ENCODE measurements at regions not wholly inside any gene's neighbourhood (a gene's known extent, or its start where the extent isn't known, plus 50 kb on each side); places are given as distances from the start of the nearest gene placed in this dataset.
A peak's percentile ranks its signal among the peaks of the same experiment; 100 is the strongest.

DNA sequence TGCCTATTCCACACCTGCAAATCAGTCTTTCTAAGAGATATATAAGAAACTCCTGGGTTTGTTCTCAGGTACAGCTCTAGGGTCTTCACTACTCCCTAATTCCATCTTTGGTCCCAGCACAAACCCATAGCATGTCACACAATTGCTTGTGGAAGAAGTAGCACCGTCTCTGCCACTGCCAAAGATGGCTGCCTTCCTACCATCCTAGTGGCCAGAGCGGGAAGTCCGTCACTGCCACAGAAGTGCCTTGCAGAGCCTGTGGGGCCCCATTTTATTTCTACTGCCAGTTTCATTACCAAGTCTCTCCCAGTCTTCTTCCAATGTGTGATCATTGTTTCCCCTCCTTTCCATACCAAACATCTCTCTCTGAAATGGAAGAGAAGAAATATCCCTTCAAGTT is 107.6 kb downstream of the CD47 start:
- Histone ChIP-seq H3K27ac (no peak overlapping the region), H3K4me1 (peaks cover 25% of the 10 kb centered on the region), H3K27me3 (no peaks in the 10 kb centered on the region), H3K9me3 (no peaks in the 10 kb centered on the region), H3K36me3 (replicated peaks in 1 of 2; ENCODE audit: insufficient read depth in 1 of 2, low read depth in 2 of 2) (no peaks in the 10 kb centered on the region), H3K4me3 (no peak overlapping the region)
- ATAC-seq = no peak
- DNase-seq = no peak
- intact Hi-C loops (cut with DNase I) = no loop called here
- WGBS, 2 donors = 80 to 93% methylated on average over 3 of the region's 3 CpGs
- no peak for TF ChIP-seq POLR2A (IDR thresholded peaks at IDR 0.05)
- TF ChIP-seq, protein P1, sequence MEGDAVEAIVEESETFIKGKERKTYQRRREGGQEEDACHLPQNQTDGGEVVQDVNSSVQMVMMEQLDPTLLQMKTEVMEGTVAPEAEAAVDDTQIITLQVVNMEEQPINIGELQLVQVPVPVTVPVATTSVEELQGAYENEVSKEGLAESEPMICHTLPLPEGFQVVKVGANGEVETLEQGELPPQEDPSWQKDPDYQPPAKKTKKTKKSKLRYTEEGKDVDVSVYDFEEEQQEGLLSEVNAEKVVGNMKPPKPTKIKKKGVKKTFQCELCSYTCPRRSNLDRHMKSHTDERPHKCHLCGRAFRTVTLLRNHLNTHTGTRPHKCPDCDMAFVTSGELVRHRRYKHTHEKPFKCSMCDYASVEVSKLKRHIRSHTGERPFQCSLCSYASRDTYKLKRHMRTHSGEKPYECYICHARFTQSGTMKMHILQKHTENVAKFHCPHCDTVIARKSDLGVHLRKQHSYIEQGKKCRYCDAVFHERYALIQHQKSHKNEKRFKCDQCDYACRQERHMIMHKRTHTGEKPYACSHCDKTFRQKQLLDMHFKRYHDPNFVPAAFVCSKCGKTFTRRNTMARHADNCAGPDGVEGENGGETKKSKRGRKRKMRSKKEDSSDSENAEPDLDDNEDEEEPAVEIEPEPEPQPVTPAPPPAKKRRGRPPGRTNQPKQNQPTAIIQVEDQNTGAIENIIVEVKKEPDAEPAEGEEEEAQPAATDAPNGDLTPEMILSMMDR (IDR thresholded peaks at IDR 0.05) = no peak

DNA sequence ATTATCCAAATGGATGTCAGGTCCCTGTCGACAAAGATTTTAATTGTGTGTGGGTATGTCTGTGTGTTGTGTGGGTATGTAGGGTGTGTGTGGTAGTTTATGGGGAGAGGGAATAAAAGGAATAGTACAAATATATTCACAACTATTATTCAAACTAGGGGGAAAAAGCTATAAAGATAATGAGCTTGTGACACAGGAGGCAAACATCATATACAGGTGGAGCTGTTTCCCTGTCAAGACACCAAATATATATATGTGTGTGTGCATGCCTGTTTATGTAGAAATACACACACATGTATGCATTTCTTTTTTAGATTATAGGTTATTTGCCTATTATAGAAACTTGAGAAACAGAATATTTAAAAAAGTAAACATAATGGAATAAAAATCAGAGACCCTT is 108.7 kb downstream of the CD47 start:
- intact Hi-C loops (cut with DNase I) = no loop called here
- H3K4me1 ChIP-seq = peaks cover 16% of the 10 kb centered on the region
- no peaks in the 10 kb centered on the region for H3K9me3 ChIP-seq
- TF ChIP-seq, protein P1 (IDR thresholded peaks at IDR 0.05) = no peak
- TF ChIP-seq POLR2A (IDR thresholded peaks at IDR 0.05) = no peak
- no peaks in the 10 kb centered on the region for H3K36me3 ChIP-seq (replicated peaks in 1 of 2; ENCODE audit: insufficient read depth in 1 of 2, low read depth in 2 of 2)
- no peak overlapping the region for H3K4me3 ChIP-seq
- ATAC-seq (no peak), DNase-seq (no peak)
- WGBS, 2 donors = 35 to 63% methylated on average over 1 of the region's 1 CpG
- no peaks in the 10 kb centered on the region for H3K27me3 ChIP-seq
- H3K27ac ChIP-seq = peak overlapping the region in 3 of 4 donors; percentile 28 to 70 (median 57)

DNA sequence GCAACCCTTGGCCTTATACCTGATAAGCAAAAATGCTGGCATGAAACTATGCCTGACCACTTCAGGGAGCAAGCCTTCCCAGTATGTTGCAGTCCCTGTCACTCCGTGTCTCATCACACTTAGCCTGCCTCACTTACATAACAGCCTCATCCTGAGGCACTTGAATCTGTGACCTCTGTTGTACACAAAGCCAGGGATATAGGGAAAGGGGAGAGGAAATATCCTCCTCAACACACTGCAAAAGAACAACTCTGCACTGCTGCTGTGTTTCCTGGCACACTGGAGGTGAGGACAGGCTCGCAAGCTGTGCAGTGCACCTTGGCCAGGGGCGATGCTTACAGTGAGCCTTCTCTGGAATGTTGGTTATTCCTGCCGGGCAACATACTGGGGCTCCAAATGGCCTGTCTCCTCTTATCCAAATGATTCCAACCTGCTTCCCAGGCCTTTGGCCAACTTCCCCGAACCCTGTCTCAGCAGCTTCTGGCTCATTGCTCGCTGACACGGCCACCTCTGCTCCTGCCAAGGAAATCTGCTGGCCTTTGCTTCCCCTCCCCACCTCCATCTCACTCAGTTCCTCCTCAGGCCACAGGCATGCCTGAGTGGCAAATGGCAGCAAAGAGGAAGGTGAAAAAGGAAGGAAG is 109.2 kb downstream of the CD47 start:
- no peaks in the 10 kb centered on the region for H3K36me3 ChIP-seq (replicated peaks in 1 of 2; ENCODE audit: insufficient read depth in 1 of 2, low read depth in 2 of 2)
- ATAC-seq (peak; percentile 68), DNase-seq (peak in 3 of 4 donors; percentile 17 to 41 (median 38))
- H3K4me3 ChIP-seq = no peak overlapping the region
- peak overlapping the region in 3 of 4 donors; percentile 28 to 70 (median 57) for H3K27ac ChIP-seq
- H3K9me3 ChIP-seq = no peaks in the 10 kb centered on the region
- WGBS, 2 donors = 39 to 43% methylated on average over 7 of the region's 7 CpGs
- peaks cover 11% of the 10 kb centered on the region for H3K4me1 ChIP-seq
- TF ChIP-seq, protein P1 (IDR thresholded peaks at IDR 0.05) = no peak
- no peak for TF ChIP-seq POLR2A (IDR thresholded peaks at IDR 0.05)
- no peaks in the 10 kb centered on the region for H3K27me3 ChIP-seq
- intact Hi-C loops (cut with DNase I) = no loop called here

DNA sequence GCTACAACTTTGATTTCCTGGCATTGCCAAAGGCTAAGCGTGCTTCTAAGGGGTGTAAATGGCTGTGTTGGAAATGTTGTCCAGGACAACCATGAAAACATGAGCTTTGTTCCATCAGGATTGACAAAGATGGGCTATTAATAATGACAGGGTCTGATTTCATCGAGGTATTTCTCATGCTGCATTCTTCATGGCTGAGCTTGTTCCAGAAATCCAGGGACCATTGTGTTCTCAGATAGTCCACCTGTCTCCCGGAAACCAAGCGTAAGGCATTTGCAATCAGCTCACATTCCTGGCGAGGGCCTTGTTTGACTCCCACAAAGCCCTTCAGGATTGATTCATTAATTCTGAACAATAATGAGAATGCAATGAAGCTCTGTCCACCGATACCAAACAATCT is 111.3 kb downstream of the CD47 start:
- TF ChIP-seq, protein P1 (IDR thresholded peaks at IDR 0.05) = no peak
- no peak for TF ChIP-seq POLR2A (IDR thresholded peaks at IDR 0.05)
- no peaks in the 10 kb centered on the region for H3K9me3 ChIP-seq
- DNase-seq = peak in 3 of 4 donors; percentile 19 to 60 (median 27)
- no peaks in the 10 kb centered on the region for H3K27me3 ChIP-seq
- H3K36me3 ChIP-seq (replicated peaks in 1 of 2; ENCODE audit: insufficient read depth in 1 of 2, low read depth in 2 of 2) = no peaks in the 10 kb centered on the region
- peaks cover 7% of the 10 kb centered on the region for H3K4me1 ChIP-seq
- ATAC-seq = peak; percentile 86
- WGBS, 2 donors = 61 to 62% methylated on average over 6 of the region's 6 CpGs
- H3K4me3 ChIP-seq = no peak overlapping the region
- intact Hi-C loops (cut with DNase I) = no loop called here
- H3K27ac ChIP-seq = peak overlapping the region in 3 of 4 donors; percentile 41 to 75 (median 57)

Data from body of pancreas (tissue), 4 donors.